ENCODE measurements at regions not wholly inside any gene's neighbourhood (a gene's known extent, or its start where the extent isn't known, plus 50 kb on each side); places are given as distances from the start of the nearest gene placed in this dataset.
"Not testable (repeated sequence)": the region's sequence is repeated elsewhere in the genome, so short reads cannot be mapped to it uniquely, and the experiment has no call there.

- ATAC-seq (replicated peaks) = no peak
- no peaks in the 10 kb centered on the region for H3K4me1 Mint-ChIP-seq
Measured at GRCh38 chr14:81738946-81739659, 205.4 kb upstream of the SEL1L start.

GRCh38 chr14:81743605-81744004 is 210.0 kb upstream of the SEL1L start:
- no peak for ATAC-seq (replicated peaks)
- H3K9me3 Mint-ChIP-seq = no peaks in the 10 kb centered on the region
- H3K4me1 Mint-ChIP-seq = no peaks in the 10 kb centered on the region
- no peak overlapping the region for H3K4me3 Mint-ChIP-seq
- H3K36me3 Mint-ChIP-seq (ENCODE audit: low read depth) = no peaks in the 10 kb centered on the region
- no peaks in the 10 kb centered on the region for H3K27me3 Mint-ChIP-seq
- no peak overlapping the region for H3K27ac Mint-ChIP-seq

More at GRCh38 chr14:81738946-81739659, 205.4 kb upstream of the SEL1L start:
- peaks cover 3% of the 10 kb centered on the region for H3K27me3 Mint-ChIP-seq
- peaks cover 5% of the 10 kb centered on the region for H3K9me3 Mint-ChIP-seq
- no peak overlapping the region for H3K27ac Mint-ChIP-seq
- H3K4me3 Mint-ChIP-seq = no peak overlapping the region
- H3K36me3 Mint-ChIP-seq (ENCODE audit: low read depth) = no peaks in the 10 kb centered on the region

- H3K27me3 Mint-ChIP-seq = peaks cover 9% of the 10 kb centered on the region
Measured at GRCh38 chr14:81751198-81751597, 217.5 kb upstream of the SEL1L start.

GRCh38 chr14:81759541-81759940 is 225.9 kb upstream of the SEL1L start:
- ATAC-seq (replicated peaks) = no peak
- no peaks in the 10 kb centered on the region for H3K27me3 Mint-ChIP-seq
- no peak overlapping the region for H3K4me3 Mint-ChIP-seq
- H3K36me3 Mint-ChIP-seq (ENCODE audit: low read depth) = no peaks in the 10 kb centered on the region
- H3K27ac Mint-ChIP-seq = no peak overlapping the region
- H3K9me3 Mint-ChIP-seq = no peaks in the 10 kb centered on the region
- no peaks in the 10 kb centered on the region for H3K4me1 Mint-ChIP-seq

More at GRCh38 chr14:81751198-81751597, 217.5 kb upstream of the SEL1L start:
- Mint-ChIP-seq H3K4me3 (no peak overlapping the region), H3K27ac (no peak overlapping the region), H3K4me1 (no peaks in the 10 kb centered on the region), H3K9me3 (peaks cover 10% of the 10 kb centered on the region), H3K36me3 (ENCODE audit: low read depth) (no peaks in the 10 kb centered on the region)
- no peak for ATAC-seq (replicated peaks)

GRCh38 chr14:81765651-81766275 is 232.1 kb upstream of the SEL1L start:
- H3K4me3 Mint-ChIP-seq = no peak overlapping the region
- peaks cover 4% of the 10 kb centered on the region for H3K9me3 Mint-ChIP-seq
- ATAC-seq (replicated peaks) = no peak
- H3K27ac Mint-ChIP-seq = no peak overlapping the region
- H3K4me1 Mint-ChIP-seq = no peaks in the 10 kb centered on the region
- H3K36me3 Mint-ChIP-seq (ENCODE audit: low read depth) = no peaks in the 10 kb centered on the region
- no peaks in the 10 kb centered on the region for H3K27me3 Mint-ChIP-seq

GRCh38 chr14:81766321-81766915 is 232.8 kb upstream of the SEL1L start:
- Mint-ChIP-seq H3K4me1 (no peaks in the 10 kb centered on the region), H3K27ac (no peak overlapping the region), H3K36me3 (ENCODE audit: low read depth) (no peaks in the 10 kb centered on the region), H3K27me3 (no peaks in the 10 kb centered on the region), H3K4me3 (no peak overlapping the region), H3K9me3 (peaks cover 4% of the 10 kb centered on the region)
- ATAC-seq (replicated peaks) = no peak

GRCh38 chr14:81767266-81767995 is 233.8 kb upstream of the SEL1L start:
- H3K27ac Mint-ChIP-seq = no peak overlapping the region
- no peaks in the 10 kb centered on the region for H3K4me1 Mint-ChIP-seq
- no peaks in the 10 kb centered on the region for H3K36me3 Mint-ChIP-seq (ENCODE audit: low read depth)
- ATAC-seq (replicated peaks) = no peak
- peaks cover 4% of the 10 kb centered on the region for H3K9me3 Mint-ChIP-seq
- H3K4me3 Mint-ChIP-seq = no peak overlapping the region
- no peaks in the 10 kb centered on the region for H3K27me3 Mint-ChIP-seq

- Mint-ChIP-seq H3K27me3 (no peaks in the 10 kb centered on the region), H3K9me3 (peaks cover 3% of the 10 kb centered on the region), H3K36me3 (ENCODE audit: low read depth) (no peaks in the 10 kb centered on the region), H3K4me3 (no peak overlapping the region), H3K27ac (no peak overlapping the region), H3K4me1 (no peaks in the 10 kb centered on the region)
- no peak for ATAC-seq (replicated peaks)
Measured at GRCh38 chr14:81771651-81772275, 238.1 kb upstream of the SEL1L start.

- Mint-ChIP-seq H3K27me3 (no peaks in the 10 kb centered on the region), H3K9me3 (no peaks in the 10 kb centered on the region), H3K36me3 (ENCODE audit: low read depth) (no peaks in the 10 kb centered on the region), H3K4me1 (no peaks in the 10 kb centered on the region), H3K27ac (no peak overlapping the region), H3K4me3 (no peak overlapping the region)
- ATAC-seq (replicated peaks) = no peak
Measured at GRCh38 chr14:81772381-81772780, 238.7 kb upstream of the SEL1L start.

- ATAC-seq (replicated peaks) = no peak
- no peak overlapping the region for H3K4me3 Mint-ChIP-seq
- no peaks in the 10 kb centered on the region for H3K4me1 Mint-ChIP-seq
- H3K36me3 Mint-ChIP-seq (ENCODE audit: low read depth) = no peaks in the 10 kb centered on the region
- H3K27ac Mint-ChIP-seq = no peak overlapping the region
- no peaks in the 10 kb centered on the region for H3K27me3 Mint-ChIP-seq
- no peaks in the 10 kb centered on the region for H3K9me3 Mint-ChIP-seq
Measured at GRCh38 chr14:81776531-81776930, 242.9 kb upstream of the SEL1L start.

- not testable (repeated sequence) for ATAC-seq (replicated peaks); H3K4me1 Mint-ChIP-seq; H3K9me3 Mint-ChIP-seq; H3K36me3 Mint-ChIP-seq (ENCODE audit: low read depth); H3K4me3 Mint-ChIP-seq; H3K27me3 Mint-ChIP-seq; H3K27ac Mint-ChIP-seq
Measured at GRCh38 chr14:81781798-81782197, 248.1 kb upstream of the SEL1L start.

- Mint-ChIP-seq H3K27ac (no peak overlapping the region), H3K4me1 (no peaks in the 10 kb centered on the region), H3K36me3 (ENCODE audit: low read depth) (no peaks in the 10 kb centered on the region), H3K4me3 (no peak overlapping the region), H3K9me3 (peaks cover 9% of the 10 kb centered on the region), H3K27me3 (no peaks in the 10 kb centered on the region)
- no peak for ATAC-seq (replicated peaks)
Measured at GRCh38 chr14:81784084-81784483, 250.4 kb upstream of the SEL1L start.

GRCh38 chr14:81797315-81797714 is 263.7 kb upstream of the SEL1L start:
- Mint-ChIP-seq H3K4me1 (no peaks in the 10 kb centered on the region), H3K27me3 (no peaks in the 10 kb centered on the region), H3K4me3 (no peak overlapping the region), H3K9me3 (peaks cover 13% of the 10 kb centered on the region), H3K27ac (no peak overlapping the region), H3K36me3 (ENCODE audit: low read depth) (no peaks in the 10 kb centered on the region)
- ATAC-seq (replicated peaks) = no peak

GRCh38 chr14:81801921-81802320 is 268.3 kb upstream of the SEL1L start:
- Mint-ChIP-seq H3K27ac (no peak overlapping the region), H3K4me1 (no peaks in the 10 kb centered on the region), H3K4me3 (no peak overlapping the region), H3K27me3 (no peaks in the 10 kb centered on the region), H3K9me3 (peaks cover 15% of the 10 kb centered on the region), H3K36me3 (ENCODE audit: low read depth) (no peaks in the 10 kb centered on the region)
- ATAC-seq (replicated peaks) = no peak
